DND-41 (cell line): ENCODE measurements at regions not wholly inside any gene's neighbourhood (a gene's known extent, or its start where the extent isn't known, plus 50 kb on each side); places are given as distances from the start of the nearest gene placed in this dataset.

Source experiments
- ATAC-seq: fragments of 200-7000 bp; cut with Tn5 transposase; 3 replicates; pipeline ENCODE4 v1.9.1; 2021; ENCODE audit warnings: low read depth; ENCODE audit not compliant: insufficient read depth
- DNase-seq: peaks from one replicate; pipeline ENCODE4 v3.0.0-alpha.2; 2020
- H2AFZ ChIP-seq: 2 replicates; pipeline ENCODE4 v1.6.0; 2012; ENCODE audit warnings: low read depth, low read length
- H3K27ac ChIP-seq: 2 replicates; pipeline ENCODE4 v1.5.1; 2012; ENCODE audit warnings: low read length, inconsistent platforms
- H3K27me3 ChIP-seq: fragments of 200-600 bp; sonication (generic); 2 replicates; pipeline ENCODE4 v1.6.0; 2012; ENCODE audit warnings: low read length, mild to moderate bottlenecking, inconsistent platforms; ENCODE audit not compliant: insufficient read depth, poor library complexity
- H3K36me3 ChIP-seq: 2 replicates; pipeline ENCODE4 v1.5.1; 2012; ENCODE audit warnings: low read length, inconsistent platforms; ENCODE audit not compliant: insufficient read depth
- H3K4me1 ChIP-seq: 2 replicates; pipeline ENCODE4 v1.5.1; 2012; ENCODE audit warnings: mild to moderate bottlenecking, low read length; ENCODE audit not compliant: insufficient read depth
- H3K4me2 ChIP-seq: 2 replicates; pipeline ENCODE4 v1.6.0; 2012; ENCODE audit warnings: mild to moderate bottlenecking, moderate library complexity, low read length, inconsistent platforms; ENCODE audit not compliant: insufficient read depth
- H3K4me3 ChIP-seq, 2 experiments: fragments of 200-600 bp in 1 of 2; shearing (Covaris generic) in 1 of 2; 2 replicates each; pipeline ENCODE4 v1.5.1; 2012 to 2016; ENCODE audit warnings: inconsistent platforms in 2 of 2, low read length in 2 of 2, mild to moderate bottlenecking in 2 of 2, low read depth in 1 of 2, moderate library complexity in 1 of 2
- H3K79me2 ChIP-seq: 2 replicates; pipeline ENCODE4 v1.6.0; 2012; ENCODE audit warnings: low read length, inconsistent platforms; ENCODE audit not compliant: insufficient read depth
- H3K9ac ChIP-seq: 2 replicates; pipeline ENCODE4 v1.6.0; 2012; ENCODE audit warnings: low read depth, mild to moderate bottlenecking, inconsistent platforms, low read length, moderate library complexity
- H3K9me3 ChIP-seq: 2 replicates; pipeline ENCODE4 v1.5.1; 2012; ENCODE audit warnings: low read length, moderate library complexity, mild to moderate bottlenecking, inconsistent platforms; ENCODE audit not compliant: insufficient read depth, severe bottlenecking
- H4K20me1 ChIP-seq: 2 replicates; pipeline ENCODE4 v1.6.0; 2012; ENCODE audit warnings: low read length; ENCODE audit not compliant: insufficient read depth
- EZH2 ChIP-seq: IDR thresholded peaks from 3 replicates; pipeline ENCODE4 v1.6.1; 2012; ENCODE audit warnings: borderline replicate concordance, low read depth, mild to moderate bottlenecking, moderate library complexity, low read length, inconsistent platforms; ENCODE audit not compliant: severe bottlenecking
- TF ChIP-seq, protein P1 (sequence below): IDR thresholded peaks from 2 replicates; pipeline ENCODE4 v1.5.1; 2012; ENCODE audit warnings: borderline replicate concordance, low read length, moderate library complexity, mild to moderate bottlenecking; ENCODE audit not compliant: poor library complexity, severe bottlenecking; ENCODE audit errors: extremely low read depth

DNA sequence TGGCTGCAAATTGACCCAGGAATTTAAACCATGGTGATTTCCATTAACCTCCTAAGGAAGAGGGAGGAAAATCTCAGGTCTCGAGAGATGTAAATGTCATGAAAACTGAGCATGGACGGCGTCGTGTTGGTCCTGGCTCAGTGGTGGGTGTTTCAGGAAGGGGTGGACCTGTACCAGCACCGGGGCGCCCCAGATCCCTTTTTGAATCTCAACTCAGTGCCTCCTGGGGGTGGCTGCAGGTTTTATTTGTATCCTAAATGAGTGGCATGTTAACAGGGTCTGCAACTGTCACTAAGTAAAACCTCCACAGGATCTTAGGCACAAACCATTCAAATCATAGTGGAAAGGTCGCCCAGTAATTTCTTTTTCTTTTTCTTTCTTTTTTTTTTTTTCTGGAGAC lies 101.3 kb downstream of the ASCL4 start:
- Histone ChIP-seq H3K9ac (no peak overlapping the region), H3K27me3 (peaks cover 3% of the 10 kb centered on the region), H3K9me3 (no peaks in the 10 kb centered on the region), H3K27ac (no peak overlapping the region), H3K36me3 (no peaks in the 10 kb centered on the region), H3K4me2 (no peak overlapping the region), H3K4me3 (no peak overlapping the region), H3K79me2 (no peaks in the 10 kb centered on the region), H3K4me1 (no peaks in the 10 kb centered on the region), H4K20me1 (no peaks in the 10 kb centered on the region), H2AFZ (no peak overlapping the region)
- TF ChIP-seq, protein P1, sequence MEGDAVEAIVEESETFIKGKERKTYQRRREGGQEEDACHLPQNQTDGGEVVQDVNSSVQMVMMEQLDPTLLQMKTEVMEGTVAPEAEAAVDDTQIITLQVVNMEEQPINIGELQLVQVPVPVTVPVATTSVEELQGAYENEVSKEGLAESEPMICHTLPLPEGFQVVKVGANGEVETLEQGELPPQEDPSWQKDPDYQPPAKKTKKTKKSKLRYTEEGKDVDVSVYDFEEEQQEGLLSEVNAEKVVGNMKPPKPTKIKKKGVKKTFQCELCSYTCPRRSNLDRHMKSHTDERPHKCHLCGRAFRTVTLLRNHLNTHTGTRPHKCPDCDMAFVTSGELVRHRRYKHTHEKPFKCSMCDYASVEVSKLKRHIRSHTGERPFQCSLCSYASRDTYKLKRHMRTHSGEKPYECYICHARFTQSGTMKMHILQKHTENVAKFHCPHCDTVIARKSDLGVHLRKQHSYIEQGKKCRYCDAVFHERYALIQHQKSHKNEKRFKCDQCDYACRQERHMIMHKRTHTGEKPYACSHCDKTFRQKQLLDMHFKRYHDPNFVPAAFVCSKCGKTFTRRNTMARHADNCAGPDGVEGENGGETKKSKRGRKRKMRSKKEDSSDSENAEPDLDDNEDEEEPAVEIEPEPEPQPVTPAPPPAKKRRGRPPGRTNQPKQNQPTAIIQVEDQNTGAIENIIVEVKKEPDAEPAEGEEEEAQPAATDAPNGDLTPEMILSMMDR: no peak
- no peak for TF ChIP-seq EZH2
- DNase-seq (no peak), ATAC-seq (no peak)

DNA sequence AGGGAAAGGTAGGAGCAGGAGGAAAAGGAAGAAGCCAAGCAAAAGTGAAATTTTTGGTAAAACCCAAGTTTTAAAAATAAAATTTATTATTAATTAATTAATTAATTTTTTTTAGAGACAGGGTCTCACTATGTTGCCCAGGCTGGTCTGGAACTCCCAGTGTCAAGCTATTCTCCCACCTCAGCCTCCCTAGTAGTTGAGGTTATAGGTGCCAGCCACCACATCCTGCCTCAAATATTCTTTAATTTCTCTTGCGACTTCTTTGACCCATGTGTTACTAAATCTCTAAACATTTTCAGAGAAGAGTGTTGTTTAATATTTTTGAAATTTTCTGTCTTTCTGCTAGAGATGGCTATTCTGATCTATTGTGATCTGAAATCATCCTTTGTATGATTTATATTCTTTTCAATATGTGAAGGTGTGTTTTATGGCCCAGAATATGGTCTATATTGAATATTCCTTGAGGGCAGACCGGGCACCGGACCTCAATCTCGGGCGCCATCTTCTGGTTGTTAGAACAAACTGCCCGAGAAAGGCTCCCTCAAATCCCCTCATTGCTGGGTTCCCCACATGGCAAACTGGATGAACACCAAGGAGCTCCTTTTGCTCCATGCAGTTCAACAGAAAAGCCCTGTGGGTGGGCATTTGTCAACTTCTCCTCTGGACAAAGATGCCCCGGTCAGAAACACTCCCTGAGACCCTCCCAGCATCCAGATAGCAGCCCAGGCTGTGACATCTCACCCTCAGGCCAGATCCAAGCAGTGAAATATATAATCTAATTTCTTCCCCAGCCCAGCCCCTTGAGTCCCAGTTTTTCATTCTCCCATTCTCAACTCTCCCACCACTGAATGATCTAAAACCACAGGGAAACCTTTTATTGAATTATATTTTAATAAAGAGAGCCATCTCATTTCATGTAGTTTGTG lies 110.5 kb downstream of the ASCL4 start:
- no peak overlapping the region for H3K9ac ChIP-seq
- no peak overlapping the region for H3K4me2 ChIP-seq
- TF ChIP-seq, protein P1: peak; percentile 80
- no peak for TF ChIP-seq EZH2
- H3K4me3 ChIP-seq: no peak overlapping the region
- H3K36me3 ChIP-seq: no peaks in the 10 kb centered on the region
- peaks cover 3% of the 10 kb centered on the region for H3K27me3 ChIP-seq
- DNase-seq (peak; percentile 58), ATAC-seq (peak; percentile 89)
- no peak overlapping the region for H2AFZ ChIP-seq
- no peaks in the 10 kb centered on the region for H3K79me2 ChIP-seq
- no peaks in the 10 kb centered on the region for H4K20me1 ChIP-seq
- H3K27ac ChIP-seq: no peak overlapping the region
- no peaks in the 10 kb centered on the region for H3K9me3 ChIP-seq
- H3K4me1 ChIP-seq: no peaks in the 10 kb centered on the region

DNA sequence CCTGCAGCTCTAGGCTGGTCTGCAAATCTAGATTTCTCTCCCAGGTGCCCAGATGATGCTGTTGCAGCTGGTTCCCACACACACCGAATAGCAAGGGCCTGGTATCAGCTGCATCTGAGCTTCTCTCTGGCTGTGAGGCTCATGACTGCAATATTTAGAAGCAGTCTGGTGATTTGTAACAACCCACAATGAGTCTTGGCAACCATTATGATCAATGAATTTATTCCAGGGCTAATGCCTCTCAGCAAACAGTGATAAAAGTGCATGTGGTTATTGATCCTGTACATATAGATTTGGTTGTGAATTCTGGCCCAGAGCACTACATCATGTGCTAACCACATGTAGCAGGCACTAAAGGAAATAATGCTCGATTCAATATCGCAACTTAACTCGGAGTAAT lies 114.3 kb downstream of the ASCL4 start:
- no peaks in the 10 kb centered on the region for H4K20me1 ChIP-seq
- ATAC-seq (no peak), DNase-seq (no peak)
- H3K79me2 ChIP-seq: no peaks in the 10 kb centered on the region
- no peaks in the 10 kb centered on the region for H3K9me3 ChIP-seq
- H3K4me2 ChIP-seq: no peak overlapping the region
- H3K4me1 ChIP-seq: no peaks in the 10 kb centered on the region
- H3K27ac ChIP-seq: no peak overlapping the region
- TF ChIP-seq, protein P1: no peak
- no peak for TF ChIP-seq EZH2
- no peak overlapping the region for H2AFZ ChIP-seq
- H3K27me3 ChIP-seq: peaks cover 11% of the 10 kb centered on the region
- no peaks in the 10 kb centered on the region for H3K36me3 ChIP-seq
- no peak overlapping the region for H3K9ac ChIP-seq
- H3K4me3 ChIP-seq: no peak overlapping the region
